Activated CD8-positive, alpha-beta memory T cell treated with anti-CD3 and anti-CD28 coated beads, Interleukin-2, amount 50 U/mL, for 24 hours (primary cell): ENCODE measurements at regions not wholly inside any gene's neighbourhood (a gene's known extent, or its start where the extent isn't known, plus 50 kb on each side); places are given as distances from the start of the nearest gene placed in this dataset.

Experiments used
- DNase-seq: peaks from one replicate; pipeline ENCODE4 v3.0.0-alpha.2; 2020; ENCODE audit errors: extremely low read depth

GRCh38 chr19:30898353-30899103, 450.7 kb downstream of the TSHZ3 start:
- DNase-seq, result no peak

DNA sequence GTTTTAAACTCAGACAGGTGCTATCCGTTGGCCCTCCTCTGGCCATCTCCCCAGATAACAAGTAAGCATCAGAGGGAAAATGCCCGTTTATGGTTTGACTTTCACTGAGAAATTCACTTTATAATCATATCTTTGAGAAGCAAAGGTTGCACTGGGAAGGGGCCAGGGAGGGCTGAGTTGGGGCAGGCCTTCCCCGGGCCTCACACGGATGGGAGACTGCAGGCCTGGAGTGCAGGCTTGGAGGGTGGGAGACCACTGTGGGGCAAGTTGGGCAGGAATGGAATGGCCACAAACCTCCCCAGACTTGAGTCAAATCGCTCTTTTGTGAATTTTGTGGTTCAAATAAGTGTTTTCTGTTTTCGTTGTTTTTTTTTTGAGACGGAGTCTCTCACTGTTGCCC, 451.7 kb downstream of the TSHZ3 start:
- no peak for DNase-seq

DNA sequence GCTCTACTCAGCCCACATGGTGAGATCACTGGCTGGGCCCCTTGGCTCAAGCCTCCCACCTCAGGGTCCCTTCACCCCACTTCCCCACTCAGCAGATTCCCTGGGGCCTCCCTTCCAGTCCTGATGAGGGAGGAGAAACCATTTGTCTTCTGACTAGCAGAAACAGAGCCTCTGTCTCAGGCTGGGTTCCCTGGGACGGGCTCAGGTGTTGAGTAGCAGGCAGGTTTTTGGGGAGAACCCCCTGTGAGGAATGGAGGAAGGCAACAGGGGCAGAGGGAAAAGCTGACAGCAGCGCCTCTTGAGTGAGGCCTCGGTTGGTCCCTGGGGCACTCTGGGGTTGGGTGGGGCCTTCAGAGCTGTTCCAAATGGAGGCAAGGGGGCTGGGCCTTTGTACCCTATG, 452.2 kb downstream of the TSHZ3 start:
- no peak for DNase-seq

- no peak for DNase-seq
Measured at GRCh38 chr19:30896554-30896953, 452.7 kb downstream of the TSHZ3 start.

DNA sequence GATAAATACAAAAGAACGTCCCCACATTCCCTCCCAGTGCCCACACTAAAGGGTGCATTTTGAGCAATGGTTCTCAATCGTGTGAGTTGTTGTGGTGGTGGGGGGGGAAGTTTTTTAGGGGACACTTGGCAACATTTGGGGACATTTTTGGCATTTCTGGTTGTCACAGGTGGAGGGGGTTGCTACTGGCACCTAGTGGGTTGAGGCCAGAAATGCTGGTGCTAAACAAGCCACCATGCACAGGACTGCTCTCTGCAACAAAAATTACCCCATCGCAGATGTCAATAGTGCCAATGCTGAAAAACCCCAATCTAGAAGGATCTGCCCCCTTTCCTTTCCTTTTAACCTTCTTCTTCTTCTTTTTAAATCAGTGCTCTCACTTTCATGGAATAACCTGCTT, 453.3 kb downstream of the TSHZ3 start:
- no peak for DNase-seq

- DNase-seq, result no peak
Measured at GRCh38 chr19:30891051-30891450, 458.2 kb downstream of the TSHZ3 start.

GRCh38 chr19:30890033-30890432, 459.2 kb downstream of the TSHZ3 start:
- no peak for DNase-seq

DNA sequence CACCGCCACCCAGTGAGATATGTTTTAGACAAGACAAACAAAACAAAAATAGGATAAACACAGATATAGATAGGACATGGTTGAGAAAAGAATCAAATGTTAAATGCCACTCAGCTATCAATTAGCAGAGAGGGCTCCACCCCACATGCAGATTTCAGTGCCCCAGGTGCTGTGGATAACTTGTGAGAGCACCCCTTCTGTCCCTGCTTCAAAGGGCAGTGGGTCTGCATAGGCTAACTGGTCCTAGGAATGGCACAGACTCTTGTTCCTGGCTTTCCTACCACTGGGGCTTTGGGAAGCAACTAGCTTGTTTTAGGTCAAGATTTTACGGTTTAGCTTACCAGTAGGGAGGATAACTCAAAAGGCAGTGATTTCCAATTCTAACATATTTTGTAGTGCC, 460.3 kb downstream of the TSHZ3 start:
- no peak for DNase-seq

- DNase-seq, result no peak
Measured at GRCh38 chr19:30887042-30887441, 462.2 kb downstream of the TSHZ3 start.

GRCh38 chr19:30886222-30886621, 463.0 kb downstream of the TSHZ3 start:
- DNase-seq, result no peak

DNA sequence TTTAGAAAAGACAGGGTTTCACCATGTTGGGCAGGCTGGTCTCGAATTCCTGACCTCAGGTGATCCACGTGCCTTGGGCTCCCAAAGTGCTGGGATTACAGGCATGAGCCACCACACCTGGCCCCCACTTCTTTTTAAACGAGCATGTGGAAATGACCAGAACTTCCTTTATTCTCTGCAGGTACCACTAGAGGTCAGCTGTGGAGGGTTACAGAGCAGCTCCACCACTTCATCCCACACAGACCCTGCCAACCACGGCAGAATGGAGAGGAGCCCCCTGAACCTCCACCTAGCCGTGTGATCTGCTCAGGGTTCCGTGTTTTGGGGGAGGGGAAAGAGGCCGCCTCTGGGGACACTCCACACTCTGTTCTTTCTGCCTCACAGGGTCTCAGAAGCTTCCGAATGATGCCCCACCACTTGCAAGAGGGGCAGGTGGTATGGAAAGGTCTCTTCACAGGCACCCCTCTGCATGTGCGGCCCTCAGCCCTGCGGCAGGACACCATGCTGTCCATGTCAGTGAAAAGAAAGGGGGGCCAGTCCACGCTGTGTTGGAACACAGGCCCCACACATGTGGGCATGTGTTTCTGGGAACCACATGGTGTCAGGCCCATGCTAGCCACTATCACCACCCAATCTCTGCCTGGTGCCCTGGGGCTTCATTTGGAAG, 465.0 kb downstream of the TSHZ3 start:
- DNase-seq, result no peak

- no peak for DNase-seq
Measured at GRCh38 chr19:30883071-30883470, 466.2 kb downstream of the TSHZ3 start.

DNA sequence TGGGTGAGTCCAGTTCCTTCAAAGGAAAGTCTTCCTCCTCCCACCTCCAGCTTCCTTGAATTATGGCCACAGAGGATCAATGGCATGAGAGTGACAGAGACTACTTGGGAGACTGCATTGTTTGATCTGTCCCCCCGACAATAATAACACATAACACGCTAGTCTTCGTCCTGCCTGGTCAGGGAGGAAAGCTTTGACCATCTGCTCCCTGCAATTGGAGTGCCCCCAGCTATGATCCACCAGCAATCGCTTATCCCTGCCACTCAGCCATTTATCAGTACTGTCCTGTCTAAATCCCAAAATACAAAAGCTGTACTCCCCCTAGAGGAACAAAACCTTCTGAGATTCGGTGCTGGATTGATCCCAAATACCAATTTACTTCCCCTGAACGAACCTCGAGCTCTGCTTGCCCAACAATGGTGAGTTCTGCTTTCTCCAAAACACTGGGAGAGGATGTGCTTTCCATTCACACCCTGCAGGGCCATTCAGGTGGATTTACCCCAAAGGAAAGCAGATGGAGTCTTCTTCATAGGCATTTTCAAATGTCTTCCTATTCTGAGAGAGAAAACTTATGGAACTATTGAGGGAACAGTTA, 466.7 kb downstream of the TSHZ3 start:
- no peak for DNase-seq

DNA sequence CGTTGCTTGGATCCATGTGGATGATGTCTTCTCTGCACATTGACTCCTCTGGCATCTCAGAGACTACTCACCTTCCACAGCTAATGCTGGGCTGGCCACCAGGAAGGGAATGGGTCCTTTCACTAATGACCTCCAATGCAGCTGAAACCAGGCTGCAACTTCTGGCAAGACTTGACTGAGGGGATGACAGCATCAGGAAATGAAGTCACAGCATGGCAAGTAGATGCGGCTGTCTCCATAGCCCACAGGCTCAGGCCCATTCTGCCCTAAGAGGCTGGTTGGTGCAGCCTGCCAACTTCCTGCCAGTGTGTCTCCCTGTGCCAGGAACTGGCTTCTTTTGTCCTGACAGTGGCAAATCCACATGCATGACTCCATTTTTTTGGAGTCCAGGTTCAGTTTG, 467.3 kb downstream of the TSHZ3 start:
- DNase-seq, result no peak

DNA sequence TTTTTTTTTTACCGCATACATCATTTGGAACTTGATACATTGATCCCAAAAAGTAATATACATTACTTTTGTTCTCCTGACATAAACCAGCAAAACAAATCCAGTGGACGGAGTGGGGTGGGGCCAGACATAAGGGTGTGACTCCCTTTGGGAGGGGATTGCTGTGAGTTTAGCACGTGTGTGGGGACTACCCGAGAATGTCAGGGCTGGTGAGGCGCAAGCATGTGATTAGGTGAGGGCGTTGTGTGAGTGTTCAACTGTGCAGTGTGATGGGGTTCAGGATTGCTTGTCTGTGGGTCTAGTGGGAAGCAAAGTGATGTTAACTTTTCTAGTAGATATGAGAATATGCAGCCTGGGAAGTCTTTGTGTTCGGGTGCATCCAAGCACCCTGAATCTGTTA, 468.0 kb downstream of the TSHZ3 start:
- no peak for DNase-seq

GRCh38 chr19:30880551-30880950, 468.7 kb downstream of the TSHZ3 start:
- no peak for DNase-seq

GRCh38 chr19:30880151-30880550, 469.1 kb downstream of the TSHZ3 start:
- DNase-seq, result no peak

GRCh38 chr19:30879736-30880135, 469.5 kb downstream of the TSHZ3 start:
- no peak for DNase-seq

GRCh38 chr19:30879225-30879624, 470.0 kb downstream of the TSHZ3 start:
- no peak for DNase-seq

- DNase-seq, result no peak
Measured at GRCh38 chr19:30878495-30878894, 470.7 kb downstream of the TSHZ3 start.

GRCh38 chr19:30877661-30878113, 471.5 kb downstream of the TSHZ3 start:
- no peak for DNase-seq

- no peak for DNase-seq
Measured at GRCh38 chr19:30873691-30874090, 475.5 kb downstream of the TSHZ3 start.

- no peak for DNase-seq
Measured at GRCh38 chr19:30873003-30873402, 476.2 kb downstream of the TSHZ3 start.
